Kidney (tissue), 13 donors: ENCODE measurements at regions not wholly inside any gene's neighbourhood (a gene's known extent, or its start where the extent isn't known, plus 50 kb on each side); places are given as distances from the start of the nearest gene placed in this dataset.

ENCODE experiments used
- DNase-seq, 5 donors: peaks; one replicate each; pipeline ENCODE4 v3.0.0-alpha.2; 2013 to 2020
- FAIRE-seq: peaks from 2 replicates; lab custom pipeline; 2012; peaks lifted over from hg19 to GRCh38; lab: Jason Lieb, UNC
- H3K27ac ChIP-seq, 2 donors: one replicate each; pipeline ENCODE4 v1.7.0; 2013; ENCODE audit warnings: low read depth in 2 of 2, low read length in 2 of 2, inconsistent platforms in 1 of 2
- H3K27me3 ChIP-seq: one replicate; pipeline ENCODE4 v1.7.1; 2013; ENCODE audit warnings: low read length, inconsistent platforms; ENCODE audit not compliant: control insufficient read depth, insufficient read depth
- H3K36me3 ChIP-seq, 3 donors: one replicate each; pipeline versions ENCODE4 v1.7.0 to v1.7.1; 2013; ENCODE audit warnings: low read length in 3 of 3, control low read depth in 1 of 3, inconsistent platforms in 1 of 3; ENCODE audit not compliant: insufficient read depth in 3 of 3, control insufficient read depth in 2 of 3
- H3K4me1 ChIP-seq, 3 donors: one replicate each; pipeline versions ENCODE4 v1.7.0 to v1.7.1; 2013; ENCODE audit warnings: low read length in 3 of 3, inconsistent platforms in 1 of 3, low read depth in 1 of 3; ENCODE audit not compliant: control insufficient read depth in 2 of 3, insufficient read depth in 2 of 3
- H3K4me3 ChIP-seq, 3 donors: one replicate each; pipeline versions ENCODE4 v1.7.0 to v1.8.1; 2013; ENCODE audit warnings: low read length in 3 of 3, control low read depth in 1 of 3, inconsistent platforms in 1 of 3
- H3K9ac ChIP-seq, 3 donors: one replicate each; pipeline versions ENCODE4 v1.7.0 to v1.7.1; 2013; ENCODE audit warnings: low read length in 3 of 3, control low read depth in 1 of 3, inconsistent platforms in 1 of 3
- H3K9me3 ChIP-seq, 3 donors: one replicate each; pipeline versions ENCODE4 v1.7.0 to v1.7.1; 2013; ENCODE audit warnings: low read length in 3 of 3, control low read depth in 1 of 3, inconsistent platforms in 1 of 3; ENCODE audit not compliant: control insufficient read depth in 2 of 3, insufficient read depth in 1 of 3
- intact Hi-C: fragments of 100-400 bp; cut with DNase I; formaldehyde crosslinking; loops from one replicate; pipeline ENCODE4 v1.11.1; 2022
- TF ChIP-seq, protein P1 (sequence below): IDR thresholded peaks from 3 replicates; pipeline ENCODE4 v1.5.1; 2012; ENCODE audit warnings: mild to moderate bottlenecking, moderate library complexity, borderline replicate concordance; ENCODE audit not compliant: insufficient read depth; ENCODE audit errors: extremely low read depth
- donor health status: control.
- donor health status: control.
- donor health status: control.
- donor health status: control.
- donor health status: control.
- donor health status: DM: yes; HTN: yes; CAD: no.
- donor health status: Normal renal cell carcinoma (clear cell type).

GRCh38 chr12:67795236-67795635 lies 146.7 kb downstream of the DYRK2 start:
- H3K4me1 ChIP-seq: no peaks in the 10 kb centered on the region
- no peak overlapping the region for H3K27ac ChIP-seq
- no peaks in the 10 kb centered on the region for H3K9me3 ChIP-seq
- intact Hi-C loops: no loop called here
- no peak overlapping the region for H3K9ac ChIP-seq
- no peaks in the 10 kb centered on the region for H3K27me3 ChIP-seq
- no peak for DNase-seq
- FAIRE-seq: no peak
- H3K36me3 ChIP-seq: no peaks in the 10 kb centered on the region
- no peak overlapping the region for H3K4me3 ChIP-seq
- TF ChIP-seq, protein P1, sequence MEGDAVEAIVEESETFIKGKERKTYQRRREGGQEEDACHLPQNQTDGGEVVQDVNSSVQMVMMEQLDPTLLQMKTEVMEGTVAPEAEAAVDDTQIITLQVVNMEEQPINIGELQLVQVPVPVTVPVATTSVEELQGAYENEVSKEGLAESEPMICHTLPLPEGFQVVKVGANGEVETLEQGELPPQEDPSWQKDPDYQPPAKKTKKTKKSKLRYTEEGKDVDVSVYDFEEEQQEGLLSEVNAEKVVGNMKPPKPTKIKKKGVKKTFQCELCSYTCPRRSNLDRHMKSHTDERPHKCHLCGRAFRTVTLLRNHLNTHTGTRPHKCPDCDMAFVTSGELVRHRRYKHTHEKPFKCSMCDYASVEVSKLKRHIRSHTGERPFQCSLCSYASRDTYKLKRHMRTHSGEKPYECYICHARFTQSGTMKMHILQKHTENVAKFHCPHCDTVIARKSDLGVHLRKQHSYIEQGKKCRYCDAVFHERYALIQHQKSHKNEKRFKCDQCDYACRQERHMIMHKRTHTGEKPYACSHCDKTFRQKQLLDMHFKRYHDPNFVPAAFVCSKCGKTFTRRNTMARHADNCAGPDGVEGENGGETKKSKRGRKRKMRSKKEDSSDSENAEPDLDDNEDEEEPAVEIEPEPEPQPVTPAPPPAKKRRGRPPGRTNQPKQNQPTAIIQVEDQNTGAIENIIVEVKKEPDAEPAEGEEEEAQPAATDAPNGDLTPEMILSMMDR: no peak

DNA sequence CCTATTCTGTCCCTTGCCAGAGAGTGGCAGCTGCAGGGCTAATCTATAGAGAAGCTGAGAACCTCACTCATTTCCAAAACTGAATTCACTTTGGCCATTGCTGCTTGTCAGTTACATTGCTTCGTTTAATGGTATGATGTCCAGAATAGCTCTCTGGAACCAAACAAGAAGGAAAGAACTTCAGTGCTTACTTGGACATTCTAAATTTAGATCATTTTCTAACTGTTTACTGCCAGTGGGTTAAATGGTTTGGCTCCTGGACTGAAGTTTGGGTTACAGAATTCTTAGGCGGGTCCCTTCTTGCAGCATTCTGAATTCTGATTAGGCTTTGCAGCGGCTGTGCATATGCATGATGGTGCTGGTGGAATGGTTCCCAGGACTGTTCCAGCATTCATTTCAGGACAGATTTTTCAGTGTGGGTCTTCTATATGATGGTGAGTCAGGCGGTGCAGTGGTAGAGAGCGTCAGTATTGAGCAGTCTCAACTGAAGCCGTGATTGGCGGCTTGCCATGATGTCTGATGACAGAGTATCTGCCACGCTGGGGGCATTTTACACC lies 148.7 kb downstream of the DYRK2 start:
- intact Hi-C loops: no loop called here
- Histone ChIP-seq H3K36me3 (no peaks in the 10 kb centered on the region), H3K9ac (no peak overlapping the region), H3K4me1 (no peaks in the 10 kb centered on the region), H3K9me3 (no peaks in the 10 kb centered on the region), H3K27ac (no peak overlapping the region), H3K27me3 (no peaks in the 10 kb centered on the region), H3K4me3 (no peak overlapping the region)
- no peak for FAIRE-seq
- TF ChIP-seq, protein P1: no peak
- DNase-seq: no peak

DNA sequence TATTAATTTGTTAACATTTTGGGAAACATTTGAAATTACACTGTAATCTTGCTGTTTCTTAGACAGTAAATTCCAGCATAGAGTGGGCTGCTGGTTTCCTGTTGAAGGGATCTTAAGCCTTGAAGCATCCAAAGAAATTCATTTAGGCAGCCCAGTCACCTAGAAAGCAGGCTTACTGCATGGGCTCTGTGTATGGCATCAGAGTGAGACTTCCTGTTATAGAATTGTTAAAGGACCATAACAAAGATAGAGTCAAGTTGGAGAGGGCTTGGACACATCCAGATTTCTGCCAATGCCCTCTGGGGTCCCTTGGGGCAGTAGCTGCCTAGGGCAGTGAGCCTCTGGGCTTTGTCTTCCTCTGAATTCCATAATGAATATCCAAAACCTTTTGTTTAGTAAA lies 149.2 kb downstream of the DYRK2 start:
- H3K36me3 ChIP-seq: no peaks in the 10 kb centered on the region
- H3K4me1 ChIP-seq: no peaks in the 10 kb centered on the region
- DNase-seq: no peak
- FAIRE-seq: no peak
- no peak overlapping the region for H3K9ac ChIP-seq
- H3K4me3 ChIP-seq: no peak overlapping the region
- intact Hi-C loops: no loop called here
- no peak overlapping the region for H3K27ac ChIP-seq
- H3K9me3 ChIP-seq: no peaks in the 10 kb centered on the region
- TF ChIP-seq, protein P1: no peak
- H3K27me3 ChIP-seq: no peaks in the 10 kb centered on the region

DNA sequence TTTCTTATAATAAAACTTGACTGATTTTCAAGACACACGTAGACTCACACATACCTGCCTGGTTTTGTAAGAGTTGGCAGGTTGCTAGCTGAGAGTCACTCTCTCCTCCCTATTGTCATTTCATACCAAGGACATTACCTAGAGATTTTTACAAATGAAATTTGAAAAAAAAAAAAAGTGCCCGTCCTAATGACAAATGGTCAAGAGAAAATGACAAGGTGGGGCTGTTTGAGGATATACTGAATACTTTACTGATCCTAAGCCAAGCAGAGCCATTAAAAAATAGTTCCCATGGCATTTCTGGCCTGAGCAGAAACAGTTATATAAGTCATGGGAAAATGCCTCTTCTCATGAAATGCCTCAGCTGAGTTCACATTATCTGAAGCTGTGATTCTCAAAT lies 150.2 kb downstream of the DYRK2 start:
- Histone ChIP-seq H3K4me3 (no peak overlapping the region), H3K27ac (no peak overlapping the region), H3K9me3 (no peaks in the 10 kb centered on the region), H3K27me3 (no peaks in the 10 kb centered on the region), H3K4me1 (no peaks in the 10 kb centered on the region), H3K36me3 (no peaks in the 10 kb centered on the region), H3K9ac (no peak overlapping the region)
- TF ChIP-seq, protein P1: no peak
- intact Hi-C loops: no loop called here
- no peak for FAIRE-seq
- DNase-seq: peak in 2 of 5 donors; percentile 3 to 25
